Loucy (cell line): ENCODE measurements at regions not wholly inside any gene's neighbourhood (a gene's known extent, or its start where the extent isn't known, plus 50 kb on each side); places are given as distances from the start of the nearest gene placed in this dataset.

Experiments used
- H2AFZ ChIP-seq: fragments of 200-600 bp; sonication (generic); 2 replicates; pipeline ENCODE4 v1.6.0; 2016; ENCODE audit warnings: antibody characterized with exemption, mild to moderate bottlenecking, low read length, moderate library complexity
- H3F3A ChIP-seq: fragments of 200-600 bp; 2 replicates; pipeline ENCODE4 v1.6.0; 2016; ENCODE audit warnings: antibody characterized with exemption, low read depth, mild to moderate bottlenecking
- H3K27me3 ChIP-seq: fragments of 200-600 bp; sonication (generic); 2 replicates; pipeline ENCODE4 v1.6.1; 2014; ENCODE audit warnings: low read length, mild to moderate bottlenecking; ENCODE audit not compliant: insufficient read depth, poor library complexity, severe bottlenecking
- H3K36me3 ChIP-seq: fragments of 200-600 bp; sonication (generic); 2 replicates; pipeline ENCODE4 v1.6.1; 2016; ENCODE audit warnings: low read length; ENCODE audit not compliant: insufficient read depth
- H3K4me1 ChIP-seq: fragments of 200-600 bp; sonication (generic); 2 replicates; pipeline ENCODE4 v1.5.1; 2014; ENCODE audit warnings: low read length, mild to moderate bottlenecking; ENCODE audit not compliant: insufficient read depth, poor library complexity, severe bottlenecking
- H3K4me2 ChIP-seq: fragments of 200-600 bp; sonication (generic); 2 replicates; pipeline ENCODE4 v1.6.0; 2014; ENCODE audit warnings: antibody characterized with exemption, low read length, low read depth, mild to moderate bottlenecking; ENCODE audit not compliant: poor library complexity, severe bottlenecking
- H3K4me3 ChIP-seq: fragments of 200-600 bp; sonication (generic); 2 replicates; pipeline ENCODE4 v1.5.1; 2014; ENCODE audit warnings: low read length, mild to moderate bottlenecking, mixed read lengths; ENCODE audit not compliant: poor library complexity, severe bottlenecking
- H3K79me2 ChIP-seq: fragments of 200-600 bp; sonication (generic); 2 replicates; pipeline ENCODE4 v1.6.1; 2014; ENCODE audit warnings: low read length; ENCODE audit not compliant: insufficient read depth
- H3K9ac ChIP-seq: fragments of 200-600 bp; sonication (generic); 2 replicates; pipeline ENCODE4 v1.6.0; 2014; ENCODE audit warnings: mild to moderate bottlenecking, low read depth, low read length, moderate library complexity; ENCODE audit not compliant: poor library complexity, severe bottlenecking
- H3K9me2 ChIP-seq: fragments of 200-600 bp; sonication (generic); replicated peaks from 2 replicates; pipeline ENCODE4 v1.6.1; 2016; ENCODE audit warnings: low read depth, low read length, mixed read lengths
- H3K9me3 ChIP-seq: fragments of 200-600 bp; sonication (generic); 2 replicates; pipeline ENCODE4 v1.6.1; 2014; ENCODE audit warnings: mild to moderate bottlenecking, antibody characterized with exemption, low read length, low read depth; ENCODE audit not compliant: insufficient read depth
- H4K20me1 ChIP-seq: fragments of 200-600 bp; sonication (generic); 2 replicates; pipeline ENCODE4 v1.6.0; 2014; ENCODE audit warnings: antibody characterized with exemption, low read length, mild to moderate bottlenecking; ENCODE audit not compliant: insufficient read depth, poor library complexity, severe bottlenecking
- EZH2phosphoT487 ChIP-seq: fragments of 200-600 bp; IDR thresholded peaks from 2 replicates; pipeline ENCODE4 v1.6.1; 2018; ENCODE audit warnings: antibody characterized with exemption, mild to moderate bottlenecking, moderate library complexity, borderline replicate concordance
- TF ChIP-seq, protein P1 (sequence below): fragments of 200-600 bp; sonication (generic); conservative IDR thresholded peaks from 2 replicates; pipeline ENCODE4 v1.5.1; 2014; ENCODE audit warnings: mild to moderate bottlenecking, antibody characterized with exemption, low read length

- Histone ChIP-seq H3K9me3 (no peaks in the 10 kb centered on the region), H3F3A (no peaks in the 10 kb centered on the region), H4K20me1 (no peaks in the 10 kb centered on the region), H3K4me1 (no peaks in the 10 kb centered on the region), H3K9ac (no peak overlapping the region), H2AFZ (no peak overlapping the region), H3K4me3 (no peak overlapping the region), H3K9me2 (no peaks in the 10 kb centered on the region), H3K27me3 (no peaks in the 10 kb centered on the region), H3K4me2 (no peak overlapping the region), H3K36me3 (no peaks in the 10 kb centered on the region), H3K79me2 (no peaks in the 10 kb centered on the region)
- TF ChIP-seq, protein P1, sequence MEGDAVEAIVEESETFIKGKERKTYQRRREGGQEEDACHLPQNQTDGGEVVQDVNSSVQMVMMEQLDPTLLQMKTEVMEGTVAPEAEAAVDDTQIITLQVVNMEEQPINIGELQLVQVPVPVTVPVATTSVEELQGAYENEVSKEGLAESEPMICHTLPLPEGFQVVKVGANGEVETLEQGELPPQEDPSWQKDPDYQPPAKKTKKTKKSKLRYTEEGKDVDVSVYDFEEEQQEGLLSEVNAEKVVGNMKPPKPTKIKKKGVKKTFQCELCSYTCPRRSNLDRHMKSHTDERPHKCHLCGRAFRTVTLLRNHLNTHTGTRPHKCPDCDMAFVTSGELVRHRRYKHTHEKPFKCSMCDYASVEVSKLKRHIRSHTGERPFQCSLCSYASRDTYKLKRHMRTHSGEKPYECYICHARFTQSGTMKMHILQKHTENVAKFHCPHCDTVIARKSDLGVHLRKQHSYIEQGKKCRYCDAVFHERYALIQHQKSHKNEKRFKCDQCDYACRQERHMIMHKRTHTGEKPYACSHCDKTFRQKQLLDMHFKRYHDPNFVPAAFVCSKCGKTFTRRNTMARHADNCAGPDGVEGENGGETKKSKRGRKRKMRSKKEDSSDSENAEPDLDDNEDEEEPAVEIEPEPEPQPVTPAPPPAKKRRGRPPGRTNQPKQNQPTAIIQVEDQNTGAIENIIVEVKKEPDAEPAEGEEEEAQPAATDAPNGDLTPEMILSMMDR = no peak
- TF ChIP-seq EZH2phosphoT487 = no peak
These were observed 94.1 kb upstream of the ZNF438 start for GRCh38 chr10:31125789-31126188.

- TF ChIP-seq, protein P1 = no peak
- no peak for TF ChIP-seq EZH2phosphoT487
These were observed 94.9 kb upstream of the ZNF438 start for GRCh38 chr10:31126593-31126992.

DNA sequence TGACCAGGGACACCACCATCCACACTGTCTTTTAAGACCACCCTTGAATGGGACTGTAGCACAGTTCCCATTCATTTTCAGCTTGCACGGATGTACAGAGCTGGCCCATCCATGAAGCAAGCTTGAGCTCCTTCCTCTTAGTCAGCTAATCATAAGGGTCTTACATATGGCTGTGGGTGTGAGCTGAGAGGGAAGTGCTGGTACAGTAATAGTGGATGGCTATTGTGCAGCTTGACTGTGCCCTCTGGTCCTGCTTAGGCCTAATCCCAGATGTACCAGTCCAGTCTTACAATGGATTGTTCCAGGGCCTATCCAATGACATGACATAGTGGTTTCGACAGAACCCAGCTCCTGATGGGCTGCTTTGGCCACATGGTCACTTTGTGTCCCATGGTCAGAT, 96.9 kb upstream of the ZNF438 start:
- Histone ChIP-seq H3K9me3 (no peaks in the 10 kb centered on the region), H3K4me1 (no peaks in the 10 kb centered on the region), H3K4me2 (no peak overlapping the region), H3K9ac (no peak overlapping the region), H3K27me3 (no peaks in the 10 kb centered on the region), H3K36me3 (no peaks in the 10 kb centered on the region), H3K79me2 (no peaks in the 10 kb centered on the region), H3F3A (no peaks in the 10 kb centered on the region), H3K4me3 (no peak overlapping the region), H3K9me2 (no peaks in the 10 kb centered on the region), H2AFZ (no peak overlapping the region), H4K20me1 (no peaks in the 10 kb centered on the region)
- TF ChIP-seq, protein P1 = no peak
- TF ChIP-seq EZH2phosphoT487 = no peak

More at GRCh38 chr10:31126593-31126992, 94.9 kb upstream of the ZNF438 start:
- no peaks in the 10 kb centered on the region for H3K4me1 ChIP-seq
- H3K9me3 ChIP-seq = no peaks in the 10 kb centered on the region
- H3K27me3 ChIP-seq = no peaks in the 10 kb centered on the region
- H3K9ac ChIP-seq = no peak overlapping the region
- H3K79me2 ChIP-seq = no peaks in the 10 kb centered on the region
- H3K4me2 ChIP-seq = no peak overlapping the region
- H4K20me1 ChIP-seq = no peaks in the 10 kb centered on the region
- H3K9me2 ChIP-seq = no peaks in the 10 kb centered on the region
- H3K4me3 ChIP-seq = no peak overlapping the region
- no peak overlapping the region for H2AFZ ChIP-seq
- H3K36me3 ChIP-seq = no peaks in the 10 kb centered on the region
- no peaks in the 10 kb centered on the region for H3F3A ChIP-seq
